Hepatocyte (in vitro differentiated cells): ENCODE measurements at regions not wholly inside any gene's neighbourhood (a gene's known extent, or its start where the extent isn't known, plus 50 kb on each side); places are given as distances from the start of the nearest gene placed in this dataset.
"Not testable (repeated sequence)": the region's sequence is repeated elsewhere in the genome, so short reads cannot be mapped to it uniquely, and the experiment has no call there.

Experiments
- DNase-seq: peaks from one replicate; pipeline ENCODE4 v3.0.0-alpha.2; 2016; ENCODE audit warnings: low spot score
- H2AFZ ChIP-seq: fragments of 200-600 bp; sonication (generic); 2 replicates; pipeline ENCODE4 v1.6.0; 2016; ENCODE audit warnings: antibody characterized with exemption, mild to moderate bottlenecking
- H3K27ac ChIP-seq: fragments of 200-600 bp; sonication (generic); 2 replicates; pipeline ENCODE4 v1.5.1; 2016; ENCODE audit warnings: mild to moderate bottlenecking
- H3K27me3 ChIP-seq: fragments of 200-600 bp; sonication (generic); 2 replicates; pipeline ENCODE4 v1.6.1; 2016
- H3K36me3 ChIP-seq: fragments of 200-600 bp; sonication (generic); replicated peaks from 2 replicates; pipeline ENCODE4 v1.5.1; 2016; ENCODE audit warnings: low read depth; ENCODE audit not compliant: insufficient read depth
- H3K4me1 ChIP-seq: fragments of 200-600 bp; sonication (generic); 2 replicates; pipeline ENCODE4 v1.5.1; 2016; ENCODE audit warnings: mild to moderate bottlenecking, moderate library complexity; ENCODE audit not compliant: insufficient read depth
- H3K4me2 ChIP-seq: fragments of 200-600 bp; sonication (generic); 2 replicates; pipeline ENCODE4 v1.6.0; 2016
- H3K4me3 ChIP-seq: fragments of 200-600 bp; sonication (generic); 2 replicates; pipeline ENCODE4 v1.5.1; 2016; ENCODE audit warnings: mild to moderate bottlenecking
- H3K79me2 ChIP-seq: fragments of 200-600 bp; sonication (generic); 2 replicates; pipeline ENCODE4 v1.6.0; 2017; ENCODE audit warnings: mild to moderate bottlenecking
- H3K9me2 ChIP-seq: fragments of 200-600 bp; sonication (generic); replicated peaks from 2 replicates; pipeline ENCODE4 v1.6.0; 2017; ENCODE audit warnings: mild to moderate bottlenecking; ENCODE audit not compliant: insufficient read depth
- H3K9me3 ChIP-seq: fragments of 200-600 bp; sonication (generic); 2 replicates; pipeline ENCODE4 v1.5.1; 2016; ENCODE audit warnings: low read depth, mild to moderate bottlenecking
- H4K20me1 ChIP-seq: fragments of 200-600 bp; sonication (generic); 2 replicates; pipeline ENCODE4 v1.6.0; 2016; ENCODE audit warnings: mild to moderate bottlenecking; ENCODE audit not compliant: insufficient read depth, poor library complexity, severe bottlenecking
- EZH2 ChIP-seq: fragments of 200-600 bp; sonication (generic); IDR thresholded peaks from 2 replicates; pipeline ENCODE4 v1.6.1; 2016; ENCODE audit warnings: antibody characterized with exemption, mild to moderate bottlenecking, borderline replicate concordance
- EZH2phosphoT487 ChIP-seq: fragments of 200-600 bp; sonication (generic); IDR thresholded peaks from one replicate; pipeline ENCODE4 v1.6.1; 2018; ENCODE audit warnings: antibody characterized with exemption, mild to moderate bottlenecking, low read depth, moderate library complexity; ENCODE audit not compliant: unreplicated experiment, severe bottlenecking
- WGBS: methylation state at CpG from one replicate; pipeline ENCODE4 v1.1.6; 2016; ENCODE audit warnings: low lambda C conversion rate; ENCODE audit errors: missing lambda C conversion rate; 5-methylcytosine and 5-hydroxymethylcytosine counted together
- TF ChIP-seq, protein P1 (sequence below): fragments of 200-600 bp; sonication (generic); IDR thresholded peaks from 2 replicates; pipeline ENCODE4 v1.5.1; 2016; ENCODE audit warnings: antibody characterized with exemption, mild to moderate bottlenecking; ENCODE audit not compliant: poor library complexity

GRCh38 chr13:93039131-93039530 lies 187.5 kb upstream of the GPC6 start:
- 87% methylated on average over 4 of the region's 4 CpGs for WGBS
- no peak overlapping the region for H3K4me3 ChIP-seq
- no peaks in the 10 kb centered on the region for H3K9me2 ChIP-seq
- no peak for DNase-seq
- H3K27me3 ChIP-seq: no peaks in the 10 kb centered on the region
- no peaks in the 10 kb centered on the region for H4K20me1 ChIP-seq
- no peak overlapping the region for H2AFZ ChIP-seq
- H3K79me2 ChIP-seq: no peaks in the 10 kb centered on the region
- H3K36me3 ChIP-seq: no peaks in the 10 kb centered on the region
- no peak overlapping the region for H3K4me2 ChIP-seq
- H3K4me1 ChIP-seq: no peaks in the 10 kb centered on the region
- H3K9me3 ChIP-seq: no peaks in the 10 kb centered on the region
- no peak overlapping the region for H3K27ac ChIP-seq
- TF ChIP-seq EZH2: no peak
- no peak for TF ChIP-seq EZH2phosphoT487
- TF ChIP-seq, protein P1, sequence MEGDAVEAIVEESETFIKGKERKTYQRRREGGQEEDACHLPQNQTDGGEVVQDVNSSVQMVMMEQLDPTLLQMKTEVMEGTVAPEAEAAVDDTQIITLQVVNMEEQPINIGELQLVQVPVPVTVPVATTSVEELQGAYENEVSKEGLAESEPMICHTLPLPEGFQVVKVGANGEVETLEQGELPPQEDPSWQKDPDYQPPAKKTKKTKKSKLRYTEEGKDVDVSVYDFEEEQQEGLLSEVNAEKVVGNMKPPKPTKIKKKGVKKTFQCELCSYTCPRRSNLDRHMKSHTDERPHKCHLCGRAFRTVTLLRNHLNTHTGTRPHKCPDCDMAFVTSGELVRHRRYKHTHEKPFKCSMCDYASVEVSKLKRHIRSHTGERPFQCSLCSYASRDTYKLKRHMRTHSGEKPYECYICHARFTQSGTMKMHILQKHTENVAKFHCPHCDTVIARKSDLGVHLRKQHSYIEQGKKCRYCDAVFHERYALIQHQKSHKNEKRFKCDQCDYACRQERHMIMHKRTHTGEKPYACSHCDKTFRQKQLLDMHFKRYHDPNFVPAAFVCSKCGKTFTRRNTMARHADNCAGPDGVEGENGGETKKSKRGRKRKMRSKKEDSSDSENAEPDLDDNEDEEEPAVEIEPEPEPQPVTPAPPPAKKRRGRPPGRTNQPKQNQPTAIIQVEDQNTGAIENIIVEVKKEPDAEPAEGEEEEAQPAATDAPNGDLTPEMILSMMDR: no peak

- not testable (repeated sequence) for H4K20me1 ChIP-seq, H3K27ac ChIP-seq, H3K4me1 ChIP-seq, H3K79me2 ChIP-seq, H3K9me3 ChIP-seq, H3K4me3 ChIP-seq, H3K36me3 ChIP-seq, H2AFZ ChIP-seq, DNase-seq, H3K9me2 ChIP-seq, H3K27me3 ChIP-seq, H3K4me2 ChIP-seq
- 97% methylated on average over 4 of the region's 4 CpGs for WGBS
Observed at GRCh38 chr13:93041566-93041965, 185.0 kb upstream of the GPC6 start.

DNA sequence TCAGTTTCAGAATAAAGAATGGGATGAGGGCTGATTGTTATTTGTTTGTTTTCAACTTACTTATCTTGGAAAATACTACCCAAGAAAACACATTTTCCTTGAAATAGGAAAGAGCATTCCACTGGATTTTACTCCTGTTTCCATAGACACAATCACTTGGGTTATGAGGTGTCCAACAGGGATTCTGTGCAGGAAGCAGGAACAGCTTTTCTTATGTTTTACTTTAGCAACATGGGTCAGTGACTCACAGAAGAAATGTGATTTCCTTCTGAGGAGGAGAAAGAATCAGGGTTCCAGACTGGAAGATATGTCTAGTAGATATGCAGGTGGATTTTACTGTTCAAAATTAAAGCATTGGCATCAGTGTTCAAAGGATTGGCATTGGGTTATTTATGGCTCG lies 180.8 kb upstream of the GPC6 start:
- WGBS: 96% methylated on average over 1 of the region's 1 CpG
- Histone ChIP-seq H3K4me2 (no peak overlapping the region), H3K9me2 (no peaks in the 10 kb centered on the region), H3K79me2 (no peaks in the 10 kb centered on the region), H3K36me3 (no peaks in the 10 kb centered on the region), H4K20me1 (no peaks in the 10 kb centered on the region), H3K4me3 (no peak overlapping the region), H3K27ac (no peak overlapping the region), H2AFZ (no peak overlapping the region), H3K9me3 (no peaks in the 10 kb centered on the region), H3K27me3 (no peaks in the 10 kb centered on the region), H3K4me1 (no peaks in the 10 kb centered on the region)
- TF ChIP-seq EZH2 (no peak), EZH2phosphoT487 (no peak)
- TF ChIP-seq, protein P1: no peak
- no peak for DNase-seq

DNA sequence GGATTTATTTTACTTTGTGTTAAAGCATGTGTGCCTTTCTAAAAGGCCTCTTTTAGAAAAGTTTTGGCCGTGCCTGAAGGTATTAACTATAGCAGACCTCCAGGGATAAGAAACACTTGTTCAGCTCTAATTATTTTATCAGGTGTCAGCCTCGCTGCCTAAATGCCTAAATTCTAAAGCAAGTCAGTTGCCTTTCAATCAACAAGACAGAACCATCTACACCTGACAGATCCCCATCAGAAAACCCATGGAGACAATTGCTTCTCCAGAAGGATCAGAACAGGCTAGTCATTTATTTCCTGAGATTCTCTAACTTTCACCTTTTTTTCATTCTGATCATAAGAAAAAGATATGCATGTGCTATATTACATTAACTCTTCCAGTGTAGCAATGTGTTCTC lies 171.4 kb upstream of the GPC6 start:
- Histone ChIP-seq H2AFZ (no peak overlapping the region), H4K20me1 (no peaks in the 10 kb centered on the region), H3K9me2 (no peaks in the 10 kb centered on the region), H3K4me3 (no peak overlapping the region), H3K27ac (no peak overlapping the region), H3K4me2 (no peak overlapping the region), H3K9me3 (no peaks in the 10 kb centered on the region), H3K36me3 (no peaks in the 10 kb centered on the region), H3K79me2 (no peaks in the 10 kb centered on the region), H3K4me1 (no peaks in the 10 kb centered on the region), H3K27me3 (no peaks in the 10 kb centered on the region)
- WGBS: 93% methylated on average over 2 of the region's 2 CpGs
- no peak for DNase-seq
- TF ChIP-seq EZH2 (no peak), EZH2phosphoT487 (no peak)
- TF ChIP-seq, protein P1: no peak
